ENCODE measurements at regions not wholly inside any gene's neighbourhood (a gene's known extent, or its start where the extent isn't known, plus 50 kb on each side); places are given as distances from the start of the nearest gene placed in this dataset.

- Histone ChIP-seq H3K4me2 (ENCODE audit: low read depth, low read length) (no peak overlapping the region), H3K9me2 (replicated peaks; ENCODE audit: insufficient read depth, low read length) (no peaks in the 10 kb centered on the region), H3K4me1 (ENCODE audit: low read length) (no peaks in the 10 kb centered on the region), H3K9me3 (replicated peaks; ENCODE audit: insufficient read depth, low read length) (no peaks in the 10 kb centered on the region), H3K27me3 (replicated peaks; ENCODE audit: insufficient read depth, low read length) (no peaks in the 10 kb centered on the region), H3K79me2 (ENCODE audit: low read length) (no peaks in the 10 kb centered on the region), H3F3A (ENCODE audit: insufficient read depth, low read length) (no peaks in the 10 kb centered on the region), H2AFZ (ENCODE audit: low read length) (no peak overlapping the region), H3K27ac (ENCODE audit: low read length) (no peak overlapping the region), H3K4me3 (ENCODE audit: low read length) (no peak overlapping the region), H3K9ac (ENCODE audit: low read length) (no peak overlapping the region), H4K20me1 (ENCODE audit: insufficient read depth, low read length) (no peaks in the 10 kb centered on the region), H3K36me3 (replicated peaks; ENCODE audit: insufficient read depth, low read length) (no peaks in the 10 kb centered on the region)
- DNase-seq, result no peak
- no peak for TF ChIP-seq CTCF (IDR thresholded peaks at IDR 0.05; ENCODE audit: low read length)
- no peak for TF ChIP-seq EZH2phosphoT487 (IDR thresholded peaks at IDR 0.05; ENCODE audit: low read length)
- no peak for TF ChIP-seq EZH2 (optimal IDR thresholded peaks at IDR 0.05; ENCODE audit: low read depth, low read length)
These were observed 587.7 kb upstream of the BOD1L1 start for GRCh38 chr4:14215116-14215770.

GRCh38 chr4:14217401-14217800 is 589.9 kb upstream of the BOD1L1 start:
- H3K9ac ChIP-seq (ENCODE audit: low read length), result no peak overlapping the region
- TF ChIP-seq EZH2phosphoT487 (IDR thresholded peaks at IDR 0.05; ENCODE audit: low read length) (no peak), CTCF (IDR thresholded peaks at IDR 0.05; ENCODE audit: low read length) (no peak), EZH2 (optimal IDR thresholded peaks at IDR 0.05; ENCODE audit: low read depth, low read length) (no peak)
- H3K9me3 ChIP-seq (replicated peaks; ENCODE audit: insufficient read depth, low read length), result no peaks in the 10 kb centered on the region
- no peaks in the 10 kb centered on the region for H3K9me2 ChIP-seq (replicated peaks; ENCODE audit: insufficient read depth, low read length)
- no peak overlapping the region for H2AFZ ChIP-seq (ENCODE audit: low read length)
- no peak for DNase-seq
- no peaks in the 10 kb centered on the region for H3K27me3 ChIP-seq (replicated peaks; ENCODE audit: insufficient read depth, low read length)
- no peaks in the 10 kb centered on the region for H3K36me3 ChIP-seq (replicated peaks; ENCODE audit: insufficient read depth, low read length)
- H3K4me2 ChIP-seq (ENCODE audit: low read depth, low read length), result no peak overlapping the region
- H3K27ac ChIP-seq (ENCODE audit: low read length), result no peak overlapping the region
- no peaks in the 10 kb centered on the region for H3K79me2 ChIP-seq (ENCODE audit: low read length)
- no peaks in the 10 kb centered on the region for H4K20me1 ChIP-seq (ENCODE audit: insufficient read depth, low read length)
- H3F3A ChIP-seq (ENCODE audit: insufficient read depth, low read length), result no peaks in the 10 kb centered on the region
- H3K4me3 ChIP-seq (ENCODE audit: low read length), result no peak overlapping the region
- H3K4me1 ChIP-seq (ENCODE audit: low read length), result no peaks in the 10 kb centered on the region

GRCh38 chr4:14218641-14219040 is 591.1 kb upstream of the BOD1L1 start:
- no peaks in the 10 kb centered on the region for H4K20me1 ChIP-seq (ENCODE audit: insufficient read depth, low read length)

More at GRCh38 chr4:14218641-14219040, 591.1 kb upstream of the BOD1L1 start:
- no peaks in the 10 kb centered on the region for H3K27me3 ChIP-seq (replicated peaks; ENCODE audit: insufficient read depth, low read length)
- no peaks in the 10 kb centered on the region for H3K79me2 ChIP-seq (ENCODE audit: low read length)
- no peak overlapping the region for H3K4me3 ChIP-seq (ENCODE audit: low read length)
- no peak overlapping the region for H3K27ac ChIP-seq (ENCODE audit: low read length)
- no peaks in the 10 kb centered on the region for H3K9me3 ChIP-seq (replicated peaks; ENCODE audit: insufficient read depth, low read length)
- H3K4me1 ChIP-seq (ENCODE audit: low read length), result no peaks in the 10 kb centered on the region
- H3K36me3 ChIP-seq (replicated peaks; ENCODE audit: insufficient read depth, low read length), result no peaks in the 10 kb centered on the region
- TF ChIP-seq EZH2 (optimal IDR thresholded peaks at IDR 0.05; ENCODE audit: low read depth, low read length) (no peak), EZH2phosphoT487 (IDR thresholded peaks at IDR 0.05; ENCODE audit: low read length) (no peak), CTCF (IDR thresholded peaks at IDR 0.05; ENCODE audit: low read length) (no peak)
- no peak for DNase-seq
- no peak overlapping the region for H3K4me2 ChIP-seq (ENCODE audit: low read depth, low read length)
- no peaks in the 10 kb centered on the region for H3K9me2 ChIP-seq (replicated peaks; ENCODE audit: insufficient read depth, low read length)
- H3K9ac ChIP-seq (ENCODE audit: low read length), result no peak overlapping the region
- H2AFZ ChIP-seq (ENCODE audit: low read length), result no peak overlapping the region
- no peaks in the 10 kb centered on the region for H3F3A ChIP-seq (ENCODE audit: insufficient read depth, low read length)

All from MM.1S (cell line).